K562 (cell line): ENCODE measurements at regions not wholly inside any gene's neighbourhood (a gene's known extent, or its start where the extent isn't known, plus 50 kb on each side); places are given as distances from the start of the nearest gene placed in this dataset.

Experiments used
- ATF7 ChIP-seq: fragments of 450-650 bp; IDR thresholded peaks from 2 replicates; pipeline ENCODE4 v1.7.1; 2014; ENCODE audit warnings: mild to moderate bottlenecking, moderate library complexity
- CC2D1A ChIP-seq: fragments of 450-650 bp; IDR thresholded peaks from 2 replicates; pipeline ENCODE4 v1.6.1; 2017; ENCODE audit warnings: mild to moderate bottlenecking
- FOXM1 ChIP-seq, 2 experiments: fragments of 450-650 bp in 1 of 2; sonication (generic) in 1 of 2; formaldehyde crosslinking in 1 of 2; IDR thresholded peaks; 2 replicates each; pipeline versions ENCODE4 v1.6.1 to v1.9.0; 2017 to 2022; ENCODE audit warnings: low read depth in 2 of 2, mild to moderate bottlenecking in 2 of 2, missing genetic modification reagents in 1 of 2, moderate library complexity in 1 of 2
- FOXP4 ChIP-seq: sonication (generic); formaldehyde crosslinking; IDR thresholded peaks from 2 replicates; pipeline ENCODE4 v1.8.0; 2022; ENCODE audit warnings: mild to moderate bottlenecking, missing genetic modification reagents, borderline replicate concordance
- KLF1 ChIP-seq: fragments of 450-650 bp; IDR thresholded peaks from 2 replicates; pipeline ENCODE4 v1.6.1; 2016; ENCODE audit warnings: missing genetic modification characterization, missing compliant biosample characterization
- MEIS2 ChIP-seq: fragments of 450-650 bp; IDR thresholded peaks from 2 replicates; pipeline ENCODE4 v1.6.1; 2014; ENCODE audit warnings: mild to moderate bottlenecking; ENCODE audit not compliant: partially characterized antibody
- NFE2L1 ChIP-seq: fragments of 450-650 bp; IDR thresholded peaks from 2 replicates; pipeline ENCODE4 v1.6.1; 2016; ENCODE audit warnings: missing genetic modification characterization, low read depth, mild to moderate bottlenecking, missing compliant biosample characterization, moderate library complexity, borderline replicate concordance
- NUFIP1 ChIP-seq: fragments of 450-650 bp; IDR thresholded peaks from 2 replicates; pipeline ENCODE4 v1.6.1; 2018; ENCODE audit not compliant: partially characterized antibody
- THRA ChIP-seq: fragments of 450-650 bp; IDR thresholded peaks from 2 replicates; pipeline ENCODE4 v1.6.1; 2017; ENCODE audit warnings: mild to moderate bottlenecking, moderate library complexity
- ZNF282 ChIP-seq: sonication (generic); formaldehyde crosslinking; IDR thresholded peaks from 2 replicates; pipeline ENCODE4 v1.8.1; 2023; ENCODE audit warnings: missing genetic modification reagents
- TF ChIP-seq, protein P1 (sequence below): fragments of 250-450 bp; sonication (Bioruptor Pico); IDR thresholded peaks from 2 replicates; pipeline ENCODE4 v1.4.0; 2020; ENCODE audit warnings: borderline replicate concordance
- TF ChIP-seq, protein P2 (sequence below): sonication (generic); formaldehyde crosslinking; IDR thresholded peaks from 2 replicates; pipeline ENCODE4 v1.8.0; 2022; ENCODE audit warnings: missing genetic modification reagents, mild to moderate bottlenecking, borderline replicate concordance

- TF ChIP-seq, protein P1, sequence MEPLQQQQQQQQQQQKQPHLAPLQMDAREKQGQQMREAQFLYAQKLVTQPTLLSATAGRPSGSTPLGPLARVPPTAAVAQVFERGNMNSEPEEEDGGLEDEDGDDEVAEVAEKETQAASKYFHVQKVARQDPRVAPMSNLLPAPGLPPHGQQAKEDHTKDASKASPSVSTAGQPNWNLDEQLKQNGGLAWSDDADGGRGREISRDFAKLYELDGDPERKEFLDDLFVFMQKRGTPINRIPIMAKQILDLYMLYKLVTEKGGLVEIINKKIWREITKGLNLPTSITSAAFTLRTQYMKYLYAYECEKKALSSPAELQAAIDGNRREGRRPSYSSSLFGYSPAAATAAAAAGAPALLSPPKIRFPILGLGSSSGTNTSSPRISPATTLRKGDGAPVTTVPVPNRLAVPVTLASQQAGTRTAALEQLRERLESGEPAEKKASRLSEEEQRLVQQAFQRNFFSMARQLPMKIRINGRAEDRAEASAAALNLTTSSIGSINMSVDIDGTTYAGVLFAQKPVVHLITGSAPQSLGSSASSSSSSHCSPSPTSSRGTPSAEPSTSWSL, result no peak
- TF ChIP-seq MEIS2 (peak; percentile 76), FOXM1 (IDR thresholded peaks at IDR 0.05; ENCODE audit: low read depth) (peak; percentile 49; the same call in 1 of the 2 replicates), FOXM1 (CRISPR knock-in tag; IDR thresholded peaks at IDR 0.05; ENCODE audit: low read depth) (no peak), NUFIP1 (no peak), ATF7 (no peak), ZNF282 (no peak), FOXP4 (no peak), CC2D1A (no peak), KLF1 (tag) (no peak), NFE2L1 (tag) (no peak), THRA (no peak)
- TF ChIP-seq, protein P2, sequence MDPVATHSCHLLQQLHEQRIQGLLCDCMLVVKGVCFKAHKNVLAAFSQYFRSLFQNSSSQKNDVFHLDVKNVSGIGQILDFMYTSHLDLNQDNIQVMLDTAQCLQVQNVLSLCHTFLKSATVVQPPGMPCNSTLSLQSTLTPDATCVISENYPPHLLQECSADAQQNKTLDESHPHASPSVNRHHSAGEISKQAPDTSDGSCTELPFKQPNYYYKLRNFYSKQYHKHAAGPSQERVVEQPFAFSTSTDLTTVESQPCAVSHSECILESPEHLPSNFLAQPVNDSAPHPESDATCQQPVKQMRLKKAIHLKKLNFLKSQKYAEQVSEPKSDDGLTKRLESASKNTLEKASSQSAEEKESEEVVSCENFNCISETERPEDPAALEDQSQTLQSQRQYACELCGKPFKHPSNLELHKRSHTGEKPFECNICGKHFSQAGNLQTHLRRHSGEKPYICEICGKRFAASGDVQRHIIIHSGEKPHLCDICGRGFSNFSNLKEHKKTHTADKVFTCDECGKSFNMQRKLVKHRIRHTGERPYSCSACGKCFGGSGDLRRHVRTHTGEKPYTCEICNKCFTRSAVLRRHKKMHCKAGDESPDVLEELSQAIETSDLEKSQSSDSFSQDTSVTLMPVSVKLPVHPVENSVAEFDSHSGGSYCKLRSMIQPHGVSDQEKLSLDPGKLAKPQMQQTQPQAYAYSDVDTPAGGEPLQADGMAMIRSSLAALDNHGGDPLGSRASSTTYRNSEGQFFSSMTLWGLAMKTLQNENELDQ (CRISPR knock-in tag), result no peak
Measured at GRCh38 chrX:71000139-71000538, 68.0 kb downstream of the SNX12 start (continued).
